Activated CD8-positive, alpha-beta memory T cell treated with anti-CD3 and anti-CD28 coated beads, Interleukin-2, amount 50 U/mL, for 1 hour (primary cell): ENCODE measurements at regions not wholly inside any gene's neighbourhood (a gene's known extent, or its start where the extent isn't known, plus 50 kb on each side); places are given as distances from the start of the nearest gene placed in this dataset.

Source experiments
- DNase-seq: peaks from one replicate; pipeline ENCODE4 v3.0.0-alpha.2; 2020; ENCODE audit errors: extremely low read depth

DNA sequence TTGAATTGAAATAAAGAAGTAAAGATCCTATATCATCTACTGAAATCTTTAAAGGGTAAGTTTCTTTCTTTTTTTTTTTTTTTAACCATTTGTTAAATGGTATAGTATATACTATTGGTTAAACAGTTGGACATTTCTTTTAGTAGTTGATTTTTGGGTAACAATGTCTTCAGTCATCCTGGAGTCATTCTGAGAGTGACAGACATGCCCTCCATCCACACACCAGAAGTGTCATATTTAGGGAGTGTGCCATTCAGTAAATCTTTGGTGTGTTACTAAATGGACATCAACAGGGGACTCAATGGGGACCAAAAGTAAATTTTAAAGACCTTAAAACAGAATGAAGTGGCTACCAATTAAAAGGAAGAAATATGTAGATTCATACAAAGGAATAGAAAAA is 50.8 kb upstream of the SLC39A10 start:
- no peak for DNase-seq

DNA sequence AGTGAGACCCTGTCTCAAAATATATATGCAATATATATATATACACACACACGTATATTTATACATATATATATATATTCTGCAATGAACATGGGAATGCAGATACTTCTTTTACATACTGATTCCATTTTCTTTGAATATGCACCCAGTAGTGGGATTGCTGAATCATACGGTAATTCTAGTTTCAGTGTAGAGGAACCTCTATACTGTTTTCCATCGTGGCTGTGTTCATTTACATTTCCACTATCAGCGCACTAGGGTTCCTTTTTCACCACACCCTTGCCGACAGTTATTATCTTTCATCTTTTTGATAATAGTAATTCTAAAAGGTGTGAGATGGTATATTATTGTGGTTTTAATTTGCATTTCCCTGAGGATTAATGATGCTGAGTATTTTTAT is 52.3 kb upstream of the SLC39A10 start:
- no peak for DNase-seq

DNA sequence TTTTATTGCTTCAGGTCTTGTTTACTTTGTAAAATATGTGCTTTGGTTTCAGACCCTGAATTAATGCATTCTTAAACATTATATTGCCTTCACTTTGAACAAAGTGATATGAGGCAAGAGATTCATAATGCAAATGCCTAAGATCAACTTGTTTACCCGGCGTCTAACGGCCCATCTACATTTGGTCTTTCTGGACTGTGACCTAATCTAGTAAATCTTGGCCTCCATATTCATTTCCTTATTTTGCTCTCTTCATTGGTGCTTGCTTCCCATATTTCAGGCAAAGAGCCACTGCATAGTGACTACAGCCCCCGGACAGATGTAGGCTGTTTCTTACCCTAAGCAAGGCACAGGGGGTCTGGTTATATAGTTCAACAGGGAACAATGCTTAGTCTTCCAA is 53.0 kb upstream of the SLC39A10 start:
- no peak for DNase-seq

DNA sequence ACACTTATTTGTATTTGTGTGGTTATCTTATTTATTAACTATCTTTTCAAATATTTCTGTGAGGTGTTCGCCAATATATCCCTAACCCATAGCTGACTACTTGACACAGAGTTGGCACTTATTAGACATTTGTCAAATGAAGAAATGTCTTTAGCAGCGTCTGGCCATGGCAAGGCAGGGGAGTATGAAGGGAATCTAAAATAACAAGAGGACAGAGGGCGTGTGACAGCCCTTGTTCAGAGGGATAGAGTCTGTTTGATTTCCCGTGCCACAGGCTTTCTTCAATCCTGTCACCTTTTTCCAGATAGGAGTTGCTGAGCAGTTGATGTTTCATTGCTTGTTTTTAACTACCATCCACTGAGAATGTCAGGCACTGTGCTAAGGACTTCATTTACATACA is 53.6 kb upstream of the SLC39A10 start:
- no peak for DNase-seq

DNA sequence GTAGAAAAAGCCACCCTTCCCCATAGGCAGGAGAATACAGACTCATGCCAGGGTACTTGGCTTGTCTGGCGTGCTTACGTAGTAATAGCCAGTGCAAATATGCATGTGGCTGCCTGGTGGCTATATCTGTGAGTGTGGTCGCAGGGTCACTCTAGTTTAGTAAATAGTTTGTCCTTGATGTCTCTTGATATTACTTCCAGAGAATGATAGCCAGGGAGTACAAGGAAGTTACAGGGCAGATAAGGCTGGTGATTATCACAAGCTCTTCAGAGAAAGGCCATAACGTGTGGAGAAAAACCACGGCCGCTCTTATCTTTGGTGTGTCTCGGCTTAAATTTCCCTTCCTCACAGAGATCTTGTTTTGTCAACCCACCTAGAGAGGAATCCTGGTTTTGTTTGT is 54.3 kb upstream of the SLC39A10 start:
- DNase-seq, result no peak

DNA sequence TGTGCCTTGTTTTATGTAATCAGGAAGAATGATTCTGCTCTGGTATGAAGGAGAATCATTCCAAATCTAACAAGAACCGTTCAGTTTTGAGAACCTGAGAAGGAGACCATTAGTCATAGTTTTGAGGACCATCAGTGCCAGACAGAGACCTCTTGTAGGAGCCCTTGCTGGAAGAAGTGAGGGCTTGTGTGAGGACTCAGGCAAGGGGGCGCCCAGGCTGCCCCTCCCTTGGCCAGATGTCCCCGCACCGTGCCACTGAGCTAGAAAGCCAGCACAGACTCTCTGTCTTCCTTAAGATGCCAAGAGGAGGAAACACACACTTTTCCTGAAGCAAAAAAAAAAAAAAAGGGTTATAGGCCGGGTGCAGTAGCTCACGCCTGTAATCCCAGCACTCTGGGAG is 55.7 kb upstream of the SLC39A10 start:
- no peak for DNase-seq

DNA sequence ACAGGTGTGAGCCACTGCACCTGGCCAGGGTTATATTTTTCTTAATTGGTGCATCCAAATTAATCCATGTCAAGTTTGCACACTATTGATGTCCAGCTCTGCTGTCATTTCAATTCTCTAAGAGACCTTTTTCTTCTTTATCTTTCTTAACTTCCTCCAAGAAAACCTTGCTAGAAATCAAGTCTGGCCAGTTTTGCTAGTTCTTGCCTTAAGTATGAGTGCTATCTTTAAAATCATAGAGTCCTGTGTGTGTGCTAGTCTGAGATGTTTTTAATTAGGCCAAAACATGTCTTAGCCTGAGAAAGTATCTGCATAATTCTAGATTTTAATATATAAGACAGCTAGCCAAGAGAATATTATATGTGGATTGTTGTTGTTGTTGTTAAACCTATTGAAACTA is 56.2 kb upstream of the SLC39A10 start:
- no peak for DNase-seq

DNA sequence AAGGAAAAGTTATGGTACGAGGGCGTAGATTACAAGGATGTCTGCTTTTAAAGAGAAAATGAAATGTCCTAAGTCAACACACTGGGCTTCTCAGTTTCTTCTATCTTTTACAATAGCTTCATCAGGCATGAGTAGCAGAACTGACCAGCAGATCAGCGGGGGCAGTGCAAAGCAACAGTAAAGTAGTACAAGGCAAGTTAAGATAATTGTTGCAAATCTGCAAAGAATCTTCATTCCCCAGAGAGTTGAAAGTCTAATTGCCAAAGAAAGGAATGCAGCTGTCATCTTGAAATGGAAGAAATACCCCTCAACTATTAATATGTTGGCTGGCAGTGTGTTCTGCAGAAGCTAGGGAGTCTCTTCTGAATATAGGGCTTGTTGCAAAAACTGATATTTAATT is 60.2 kb upstream of the SLC39A10 start:
- no peak for DNase-seq

DNA sequence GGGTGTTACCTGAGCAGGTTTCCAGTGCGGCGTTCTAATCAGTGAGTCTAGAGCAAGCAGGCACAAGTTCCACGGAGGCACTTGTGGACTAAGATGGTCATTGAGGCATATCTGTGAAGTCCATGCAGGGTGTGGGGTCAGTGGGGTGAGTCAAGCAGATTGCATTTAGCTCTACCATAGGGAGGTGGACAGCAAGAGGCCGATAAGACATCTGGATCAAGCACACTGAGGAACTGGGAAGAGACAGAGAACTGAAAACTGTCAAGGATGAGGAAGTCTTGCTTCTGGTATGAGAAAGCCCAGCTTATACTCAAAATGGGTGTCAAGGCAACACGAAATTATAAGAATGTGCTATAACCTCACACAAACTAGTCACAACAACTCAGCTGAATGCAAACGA is 61.2 kb upstream of the SLC39A10 start:
- DNase-seq, result no peak

DNA sequence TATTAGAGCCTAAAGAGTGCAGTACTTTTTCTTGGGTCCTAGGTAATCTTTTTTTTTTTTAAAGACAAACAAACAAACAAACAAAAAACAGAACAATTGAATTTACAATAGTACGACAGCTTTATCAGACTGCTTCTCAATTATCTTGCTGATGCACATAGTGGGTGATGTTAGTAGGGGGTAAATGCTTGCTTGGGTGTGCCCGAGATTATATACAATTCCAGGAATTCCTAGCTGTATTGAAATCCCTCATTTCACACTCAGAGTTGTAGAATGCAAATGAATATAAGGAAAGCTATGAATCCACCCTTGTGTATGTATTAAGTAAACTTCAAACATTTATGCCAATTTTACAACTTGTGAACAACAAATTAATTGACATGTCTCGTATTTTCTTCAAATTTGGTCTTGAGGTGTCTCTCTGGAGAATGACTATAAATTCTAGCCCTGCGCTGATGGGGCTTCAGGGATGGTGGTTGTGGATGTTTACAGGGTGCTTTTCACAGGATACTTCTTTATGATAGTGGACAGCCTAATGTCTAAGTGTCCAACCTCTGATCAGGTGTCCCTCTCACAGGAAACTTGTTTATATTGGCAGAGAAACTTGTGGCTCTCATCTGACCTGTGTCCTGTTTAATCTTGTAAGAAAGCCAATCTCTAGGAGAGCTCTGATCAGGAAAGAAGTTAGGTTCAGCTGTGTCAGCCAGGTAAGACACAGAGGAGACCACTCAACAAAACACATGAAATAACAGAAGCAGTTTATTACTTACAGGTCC is 61.9 kb upstream of the SLC39A10 start:
- no peak for DNase-seq

DNA sequence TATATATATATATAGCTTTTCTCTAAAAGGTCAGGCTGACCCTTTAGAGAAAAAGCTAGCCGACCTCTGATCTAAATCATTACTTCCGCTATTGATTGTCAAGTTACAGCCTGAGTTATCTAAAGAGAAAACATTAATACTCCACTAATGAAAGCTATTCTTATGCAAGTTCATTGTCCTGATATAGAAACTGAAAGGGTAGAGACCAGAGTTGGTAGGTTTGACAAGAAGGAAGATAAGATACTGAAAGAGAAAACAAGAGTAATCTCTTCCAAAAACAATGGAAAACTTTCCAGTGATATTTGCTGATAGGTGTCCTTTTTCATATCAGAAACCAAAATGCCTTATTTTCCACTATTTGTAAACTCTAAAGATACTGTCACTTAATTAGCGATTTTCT is 62.8 kb upstream of the SLC39A10 start:
- no peak for DNase-seq

DNA sequence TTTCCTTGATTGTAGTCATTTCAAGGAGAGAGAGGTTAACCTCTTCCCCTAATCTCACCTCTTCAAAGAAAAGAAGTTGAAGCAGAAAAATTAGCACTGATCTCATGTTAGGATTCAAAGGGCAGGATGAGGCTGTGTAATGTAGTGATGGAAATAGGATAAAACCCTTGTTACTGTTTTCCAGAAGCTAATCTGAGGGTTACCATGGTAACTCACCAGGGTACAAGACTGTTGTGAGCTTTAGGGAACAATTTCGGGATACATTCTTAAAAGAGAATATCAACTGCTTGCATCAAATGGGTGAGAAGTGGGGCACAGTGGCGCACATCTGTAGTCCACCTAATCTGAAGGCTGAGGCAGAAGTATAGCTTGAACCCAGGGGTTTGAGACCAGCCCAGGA is 64.9 kb upstream of the SLC39A10 start:
- no peak for DNase-seq

DNA sequence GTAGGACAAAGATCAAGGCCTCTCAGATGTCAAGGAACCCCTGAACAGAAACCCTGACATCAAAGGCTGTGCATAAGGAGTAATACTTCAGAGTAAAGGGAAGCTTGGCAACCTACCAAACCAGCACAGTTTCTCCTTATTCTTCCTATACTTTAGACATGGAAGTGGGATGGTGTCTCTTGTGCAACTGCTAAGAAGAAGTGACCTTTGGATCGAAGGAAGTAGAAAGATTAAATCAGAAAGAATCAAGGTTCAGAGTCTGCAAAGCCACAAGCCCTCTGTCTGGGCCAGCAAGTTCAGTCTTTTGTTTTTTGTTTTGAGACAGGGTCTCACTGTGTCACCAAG is 66.2 kb upstream of the SLC39A10 start:
- no peak for DNase-seq

DNA sequence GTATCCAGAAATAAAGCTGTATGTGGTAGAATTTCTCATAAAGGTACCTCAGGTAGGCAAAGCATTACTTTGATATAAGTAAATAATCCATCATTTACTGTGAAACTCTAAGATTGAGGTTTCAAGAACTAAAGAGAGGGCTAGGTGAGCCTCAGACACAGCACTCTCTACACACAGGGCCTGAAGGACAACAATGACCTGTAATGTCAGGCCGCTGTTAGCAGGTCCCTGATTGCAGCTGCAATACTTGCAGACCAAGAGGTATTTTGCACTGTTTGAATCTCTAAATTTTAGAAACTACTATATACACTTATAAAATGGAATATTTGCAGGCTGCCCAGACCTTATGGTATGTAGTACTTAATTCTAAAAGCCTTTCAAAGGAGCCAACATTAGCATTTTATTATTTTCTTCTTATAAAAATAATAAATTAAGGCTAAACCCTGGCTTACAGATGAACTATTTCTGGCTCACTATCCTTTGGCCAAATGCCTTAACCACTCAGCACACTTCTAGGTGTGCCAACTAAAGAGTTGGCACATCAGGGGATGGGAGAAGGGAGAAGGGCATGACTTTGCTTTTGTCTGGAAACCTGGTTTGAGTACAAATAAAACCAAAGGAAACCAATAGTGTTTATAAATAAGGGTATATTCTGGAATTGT is 66.7 kb upstream of the SLC39A10 start:
- DNase-seq, result no peak

DNA sequence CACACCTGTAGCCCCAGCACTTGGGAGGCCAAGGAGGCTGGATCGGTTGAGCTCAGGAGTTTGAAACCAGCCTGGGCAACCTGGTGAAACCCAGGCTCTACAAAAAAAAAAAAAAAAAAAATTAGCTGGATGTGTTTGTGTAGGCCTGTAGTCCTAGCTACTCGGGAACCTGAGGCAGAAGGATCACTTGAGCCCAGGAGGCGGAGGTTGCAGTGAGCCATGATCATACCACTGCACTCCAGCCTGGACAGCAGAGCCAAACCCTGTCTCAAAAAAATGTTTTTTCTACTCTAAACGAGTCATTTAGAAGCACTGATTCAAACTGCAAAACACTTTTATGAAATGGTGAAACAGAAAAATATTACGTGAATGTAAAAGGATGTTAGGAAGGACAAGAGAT is 69.1 kb upstream of the SLC39A10 start:
- no peak for DNase-seq

DNA sequence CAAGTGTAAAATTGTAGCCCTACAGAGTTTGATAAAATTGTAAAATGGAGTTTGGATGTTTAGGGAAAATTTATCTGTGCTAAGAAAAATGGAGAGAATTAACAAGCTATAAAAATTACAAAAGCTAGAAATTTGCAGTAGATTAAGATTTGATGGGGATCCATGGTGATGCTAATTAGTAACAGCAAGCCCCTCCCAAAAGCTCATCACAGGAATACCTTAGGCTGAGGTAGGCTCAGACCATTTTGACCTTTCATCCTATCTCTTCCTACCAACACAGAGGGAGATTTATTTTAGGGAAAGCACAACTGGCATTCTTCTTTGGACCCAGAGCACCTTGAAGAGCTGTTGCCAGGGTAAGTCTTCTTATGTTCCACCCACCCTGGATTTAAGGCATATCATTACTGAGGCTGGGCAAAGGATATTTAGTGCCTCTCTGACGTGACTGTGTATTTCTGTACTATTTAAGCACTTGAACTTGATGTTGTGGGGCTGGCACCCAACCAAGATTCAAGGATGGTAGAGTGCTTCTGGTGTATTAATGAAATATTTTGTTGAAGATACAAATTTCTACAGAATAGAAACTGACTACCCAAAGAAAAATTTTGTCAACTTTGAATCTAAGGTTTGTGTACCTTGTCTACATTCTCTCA is 70.8 kb upstream of the SLC39A10 start:
- DNase-seq, result no peak

DNA sequence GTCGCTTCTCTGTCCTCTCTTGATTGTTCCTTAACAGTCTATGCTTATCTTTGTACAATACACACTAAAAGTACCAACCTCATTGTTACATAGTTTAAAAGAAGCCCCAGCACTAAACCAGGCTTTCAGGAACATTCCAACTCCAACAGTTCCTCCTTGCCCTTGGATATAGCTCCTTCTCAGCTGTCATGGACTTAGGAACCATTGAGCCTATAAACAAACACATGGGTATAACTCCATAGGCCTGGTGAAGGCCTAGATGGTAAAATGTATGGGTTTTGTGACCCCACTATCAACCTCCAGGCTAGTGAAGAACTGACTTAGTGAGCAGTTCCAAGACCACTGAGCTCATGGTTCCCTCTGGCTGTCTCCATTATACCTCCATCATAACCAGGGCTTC is 74.8 kb upstream of the SLC39A10 start:
- no peak for DNase-seq

DNA sequence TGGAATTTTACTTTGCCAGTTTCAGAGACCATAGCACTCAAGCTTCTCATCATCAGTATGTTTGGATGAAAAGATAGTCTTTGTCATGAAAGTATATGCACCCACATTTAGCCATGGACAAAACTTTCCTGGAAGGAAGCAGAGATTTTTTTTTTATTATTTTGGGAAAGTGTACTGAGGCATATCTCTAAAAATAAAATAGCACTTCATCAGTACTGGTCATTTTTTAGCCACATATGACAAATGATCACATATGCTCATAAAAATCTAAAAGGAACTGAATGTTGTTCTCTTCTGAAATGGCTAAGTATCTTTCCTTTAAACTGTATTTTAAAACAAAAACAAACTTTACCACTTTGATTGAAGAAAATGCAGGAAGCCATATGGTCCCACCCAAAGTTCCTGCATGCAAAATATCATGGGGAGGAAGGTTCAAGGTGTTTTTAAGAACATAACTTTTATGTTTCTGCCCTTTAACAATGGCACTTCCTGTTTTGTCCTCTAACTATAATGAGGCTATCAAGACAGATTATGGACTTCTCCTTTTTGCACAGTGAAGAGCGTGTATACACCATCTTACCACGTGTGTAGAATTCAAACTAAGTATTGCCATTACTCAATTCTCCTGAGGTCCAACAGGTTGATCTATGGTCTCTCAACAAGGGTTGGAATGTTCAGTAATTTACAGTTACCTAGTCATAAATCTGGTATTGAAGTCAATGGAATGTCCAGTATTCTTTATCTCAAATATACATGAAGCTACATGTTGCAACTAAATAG is 77.1 kb upstream of the SLC39A10 start:
- no peak for DNase-seq

DNA sequence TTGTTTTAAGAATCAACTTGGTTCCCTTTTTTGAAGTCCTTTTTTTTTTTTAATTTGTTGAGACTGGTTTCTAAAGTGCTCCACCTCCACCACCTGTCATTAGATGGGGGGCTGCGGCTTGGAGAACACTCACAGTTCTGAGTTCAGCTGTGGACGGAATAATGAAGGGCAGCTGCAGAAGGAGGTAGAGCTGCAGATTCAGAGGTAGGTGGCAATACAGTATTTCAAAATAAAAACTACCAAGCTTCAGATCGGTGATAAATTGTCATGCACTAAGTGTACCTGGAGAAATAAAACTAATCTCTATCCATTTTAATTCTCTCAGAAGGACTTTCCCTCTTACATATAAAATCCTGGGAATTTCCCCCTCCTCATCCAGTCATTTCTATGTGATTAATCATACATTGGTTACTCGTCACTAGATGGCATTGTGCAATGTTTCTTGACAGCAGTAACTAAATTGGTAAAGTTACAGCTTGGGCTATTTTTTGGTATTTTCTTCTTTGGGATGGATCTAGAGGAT is 81.1 kb upstream of the SLC39A10 start:
- DNase-seq, result no peak

DNA sequence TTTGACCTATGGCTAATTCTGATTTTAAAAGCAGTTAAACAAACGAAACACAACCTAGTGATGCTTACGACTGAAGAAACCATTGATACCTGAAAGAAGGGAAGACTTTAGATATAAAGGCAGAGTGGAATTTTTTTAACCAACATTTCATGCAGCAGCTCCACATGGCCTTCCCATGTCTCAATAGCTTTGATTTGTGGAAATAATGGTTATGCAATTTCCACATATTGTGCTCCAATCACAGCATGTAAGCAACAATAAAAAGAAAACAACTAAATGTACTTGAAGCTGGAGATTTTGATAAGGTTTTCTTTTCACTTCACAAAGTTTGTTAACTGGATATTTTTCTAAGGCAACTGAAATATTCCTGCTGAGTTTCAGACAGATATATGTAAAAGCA is 82.0 kb upstream of the SLC39A10 start:
- no peak for DNase-seq

DNA sequence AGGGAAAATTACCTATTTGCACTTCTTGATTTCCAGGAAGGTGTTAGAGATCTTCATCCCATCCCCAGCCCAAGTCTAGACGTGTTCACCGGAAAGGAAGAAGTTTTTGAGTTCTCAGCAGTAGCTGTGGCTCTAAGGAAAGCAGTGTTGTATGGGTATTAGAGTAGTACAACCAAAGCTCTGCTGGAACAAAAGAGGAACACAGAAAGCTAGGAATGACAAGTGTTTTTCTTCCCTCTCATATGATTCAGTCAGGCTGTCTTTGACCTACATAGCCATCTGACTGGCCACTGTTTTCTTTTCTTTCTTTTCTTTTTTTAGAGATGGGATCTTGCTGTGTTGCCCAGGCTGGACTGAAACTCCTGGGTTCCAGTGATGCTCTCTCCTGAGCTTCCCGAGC is 82.7 kb upstream of the SLC39A10 start:
- no peak for DNase-seq
